Prostate gland (tissue), 2 donors: ENCODE measurements at regions not wholly inside any gene's neighbourhood (a gene's known extent, or its start where the extent isn't known, plus 50 kb on each side); places are given as distances from the start of the nearest gene placed in this dataset.

Experiments used
- DNase-seq: peaks from one replicate; pipeline ENCODE4 v3.0.0-alpha.2; 2019; ENCODE audit warnings: low spot score
- H3K27ac ChIP-seq, 2 donors: fragments of 200-600 bp; sonication (generic); 2 replicates each; pipeline ENCODE4 v1.5.1; 2017 to 2019
- H3K27me3 ChIP-seq: fragments of 200-600 bp; sonication (generic); replicated peaks from 2 replicates; pipeline ENCODE4 v1.5.1; 2019; ENCODE audit not compliant: insufficient read depth
- H3K36me3 ChIP-seq, 2 donors: fragments of 200-600 bp; sonication (generic); 1 replicate in 1 of 2; 2 replicates in 1 of 2; pipeline versions ENCODE4 v1.5.1 to v1.8.1; 2017 to 2019
- H3K4me1 ChIP-seq: fragments of 200-600 bp; sonication (generic); replicated peaks from 2 replicates; pipeline ENCODE4 v1.5.1; 2019
- H3K4me3 ChIP-seq, 2 donors: fragments of 200-600 bp; sonication (generic); 2 replicates each; pipeline ENCODE4 v1.5.1; 2017 to 2019
- H3K9me3 ChIP-seq: fragments of 200-600 bp; sonication (generic); 2 replicates; pipeline ENCODE4 v1.5.1; 2017
- POLR2A ChIP-seq: fragments of 450-650 bp; IDR thresholded peaks from one replicate; pipeline ENCODE4 v1.6.1; 2016; ENCODE audit warnings: antibody characterized with exemption, mild to moderate bottlenecking
- POLR2AphosphoS5 ChIP-seq: sonication (generic); formaldehyde crosslinking; IDR thresholded peaks from one replicate; pipeline ENCODE4 v1.6.1; 2017; ENCODE audit warnings: antibody characterized with exemption
- WGBS: methylation state at CpG from one replicate; pipeline ENCODE4 v1.1.5; 2018; 5-methylcytosine and 5-hydroxymethylcytosine counted together
- intact Hi-C: fragments of 100-400 bp; cut with DNase I; formaldehyde crosslinking; loops from one replicate; pipeline ENCODE4 v1.14.2; 2022
- TF ChIP-seq, protein P1 (sequence below), 4 experiments: fragments of 200-600 bp in 2 of 4; fragments of 450-650 bp in 2 of 4; sonication (generic) in 2 of 4; IDR thresholded peaks; 1 replicate in 3 of 4; 2 replicates in 1 of 4; pipeline ENCODE4 v1.5.1; 2016 to 2019; ENCODE audit warnings: antibody characterized with exemption in 4 of 4, mild to moderate bottlenecking in 2 of 4, moderate library complexity in 2 of 4

GRCh38 chr4:58935332-58935731, 1825.1 kb upstream of the IGFBP7 start:
- Histone ChIP-seq H3K36me3 (no peaks in the 10 kb centered on the region), H3K4me1 (no peaks in the 10 kb centered on the region), H3K9me3 (no peaks in the 10 kb centered on the region), H3K27ac (no peak overlapping the region), H3K4me3 (no peak overlapping the region), H3K27me3 (no peaks in the 10 kb centered on the region)
- intact Hi-C loops: no loop called here
- WGBS: 76% methylated on average over 2 of the region's 2 CpGs
- DNase-seq: no peak
- TF ChIP-seq, protein P1, sequence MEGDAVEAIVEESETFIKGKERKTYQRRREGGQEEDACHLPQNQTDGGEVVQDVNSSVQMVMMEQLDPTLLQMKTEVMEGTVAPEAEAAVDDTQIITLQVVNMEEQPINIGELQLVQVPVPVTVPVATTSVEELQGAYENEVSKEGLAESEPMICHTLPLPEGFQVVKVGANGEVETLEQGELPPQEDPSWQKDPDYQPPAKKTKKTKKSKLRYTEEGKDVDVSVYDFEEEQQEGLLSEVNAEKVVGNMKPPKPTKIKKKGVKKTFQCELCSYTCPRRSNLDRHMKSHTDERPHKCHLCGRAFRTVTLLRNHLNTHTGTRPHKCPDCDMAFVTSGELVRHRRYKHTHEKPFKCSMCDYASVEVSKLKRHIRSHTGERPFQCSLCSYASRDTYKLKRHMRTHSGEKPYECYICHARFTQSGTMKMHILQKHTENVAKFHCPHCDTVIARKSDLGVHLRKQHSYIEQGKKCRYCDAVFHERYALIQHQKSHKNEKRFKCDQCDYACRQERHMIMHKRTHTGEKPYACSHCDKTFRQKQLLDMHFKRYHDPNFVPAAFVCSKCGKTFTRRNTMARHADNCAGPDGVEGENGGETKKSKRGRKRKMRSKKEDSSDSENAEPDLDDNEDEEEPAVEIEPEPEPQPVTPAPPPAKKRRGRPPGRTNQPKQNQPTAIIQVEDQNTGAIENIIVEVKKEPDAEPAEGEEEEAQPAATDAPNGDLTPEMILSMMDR (IDR thresholded peaks at IDR 0.05): no peak
- TF ChIP-seq POLR2A: no peak
- no peak for TF ChIP-seq POLR2AphosphoS5

GRCh38 chr4:58936436-58936835, 1826.3 kb upstream of the IGFBP7 start:
- Histone ChIP-seq H3K27ac (no peak overlapping the region), H3K9me3 (no peaks in the 10 kb centered on the region), H3K4me3 (no peak overlapping the region), H3K36me3 (no peaks in the 10 kb centered on the region), H3K27me3 (no peaks in the 10 kb centered on the region), H3K4me1 (no peaks in the 10 kb centered on the region)
- DNase-seq: no peak
- 53% methylated on average over 1 of the region's 1 CpG for WGBS
- TF ChIP-seq POLR2AphosphoS5: no peak
- TF ChIP-seq, protein P1 (IDR thresholded peaks at IDR 0.05): no peak
- intact Hi-C loops: no loop called here

- no peaks in the 10 kb centered on the region for H3K4me1 ChIP-seq
- intact Hi-C loops: no loop called here
- DNase-seq: no peak
- TF ChIP-seq POLR2A: no peak
- no peak for TF ChIP-seq POLR2AphosphoS5
- H3K9me3 ChIP-seq: no peaks in the 10 kb centered on the region
- no peak overlapping the region for H3K27ac ChIP-seq
- 66% methylated on average over 3 of the region's 3 CpGs for WGBS
- no peaks in the 10 kb centered on the region for H3K27me3 ChIP-seq
- H3K36me3 ChIP-seq: no peaks in the 10 kb centered on the region
- H3K4me3 ChIP-seq: no peak overlapping the region
Observed at GRCh38 chr4:58940167-58940566, 1830.0 kb upstream of the IGFBP7 start.

GRCh38 chr4:58941286-58941685, 1831.1 kb upstream of the IGFBP7 start:
- Histone ChIP-seq H3K4me1 (no peaks in the 10 kb centered on the region), H3K36me3 (no peaks in the 10 kb centered on the region), H3K4me3 (no peak overlapping the region), H3K27me3 (no peaks in the 10 kb centered on the region), H3K27ac (no peak overlapping the region), H3K9me3 (no peaks in the 10 kb centered on the region)
- 54% methylated on average over 1 of the region's 1 CpG for WGBS
- TF ChIP-seq POLR2A (no peak), POLR2AphosphoS5 (no peak)
- TF ChIP-seq, protein P1 (IDR thresholded peaks at IDR 0.05): no peak
- intact Hi-C loops: no loop called here
- no peak for DNase-seq

DNA sequence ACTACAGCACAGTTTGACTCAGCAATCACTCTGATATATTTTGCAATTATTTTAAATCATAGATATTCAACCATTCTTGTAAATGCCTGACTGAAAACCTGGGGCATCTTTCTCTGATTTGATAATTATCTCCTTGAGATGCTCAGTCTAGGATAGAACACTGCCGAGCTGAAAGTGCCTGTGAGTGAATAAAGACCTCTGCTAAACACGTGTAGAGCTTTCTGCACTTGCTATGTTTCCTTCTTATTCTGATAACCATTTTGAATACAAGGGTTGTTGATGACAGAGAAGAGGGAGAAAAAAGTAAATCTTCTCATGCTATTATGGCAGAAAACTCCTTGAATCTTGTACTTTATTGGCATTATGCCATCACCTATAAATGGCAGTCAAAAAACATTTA, 1843.4 kb upstream of the IGFBP7 start:
- H3K4me3 ChIP-seq: no peak overlapping the region
- H3K36me3 ChIP-seq: no peaks in the 10 kb centered on the region
- H3K27me3 ChIP-seq: no peaks in the 10 kb centered on the region
- H3K27ac ChIP-seq: no peak overlapping the region
- intact Hi-C loops: no loop called here
- no peaks in the 10 kb centered on the region for H3K9me3 ChIP-seq
- DNase-seq: no peak
- no peak for TF ChIP-seq POLR2A
- H3K4me1 ChIP-seq: no peaks in the 10 kb centered on the region
- WGBS: 49% methylated on average over 2 of the region's 2 CpGs

GRCh38 chr4:58957711-58958110, 1847.5 kb upstream of the IGFBP7 start:
- no peak for DNase-seq
- H3K4me1 ChIP-seq: no peaks in the 10 kb centered on the region
- no peaks in the 10 kb centered on the region for H3K36me3 ChIP-seq
- WGBS: 77% methylated on average over 4 of the region's 4 CpGs
- H3K27me3 ChIP-seq: no peaks in the 10 kb centered on the region
- H3K4me3 ChIP-seq: no peak overlapping the region
- H3K27ac ChIP-seq: no peak overlapping the region
- TF ChIP-seq, protein P1 (IDR thresholded peaks at IDR 0.05): no peak
- no peak for TF ChIP-seq POLR2A
- no peak for TF ChIP-seq POLR2AphosphoS5
- H3K9me3 ChIP-seq: no peaks in the 10 kb centered on the region
- intact Hi-C loops: no loop called here
